HUES6 (cell line): ENCODE measurements at regions not wholly inside any gene's neighbourhood (a gene's known extent, or its start where the extent isn't known, plus 50 kb on each side); places are given as distances from the start of the nearest gene placed in this dataset.

Experiments used
- H3K27ac ChIP-seq: 2 replicates; pipeline ENCODE4 v1.7.0; 2013; ENCODE audit warnings: low read depth, mild to moderate bottlenecking, low read length, inconsistent platforms
- H3K27me3 ChIP-seq: 2 replicates; pipeline ENCODE4 v1.6.1; 2013; ENCODE audit warnings: low read length; ENCODE audit not compliant: control insufficient read depth, insufficient read depth
- H3K36me3 ChIP-seq: 2 replicates; pipeline ENCODE4 v1.6.1; 2013; ENCODE audit warnings: low read length; ENCODE audit not compliant: control insufficient read depth, insufficient read depth
- H3K4me1 ChIP-seq: 2 replicates; pipeline ENCODE4 v1.6.1; 2013; ENCODE audit warnings: low read length; ENCODE audit not compliant: control insufficient read depth, insufficient read depth
- H3K4me3 ChIP-seq: 2 replicates; pipeline ENCODE4 v1.5.1; 2013; ENCODE audit warnings: low read depth, low read length
- H3K9ac ChIP-seq: one replicate; pipeline ENCODE4 v1.6.1; 2013; ENCODE audit warnings: mild to moderate bottlenecking, low read length
- H3K9me3 ChIP-seq: 2 replicates; pipeline ENCODE4 v1.6.1; 2013; ENCODE audit warnings: low read depth, low read length; ENCODE audit not compliant: control insufficient read depth, insufficient read depth

DNA sequence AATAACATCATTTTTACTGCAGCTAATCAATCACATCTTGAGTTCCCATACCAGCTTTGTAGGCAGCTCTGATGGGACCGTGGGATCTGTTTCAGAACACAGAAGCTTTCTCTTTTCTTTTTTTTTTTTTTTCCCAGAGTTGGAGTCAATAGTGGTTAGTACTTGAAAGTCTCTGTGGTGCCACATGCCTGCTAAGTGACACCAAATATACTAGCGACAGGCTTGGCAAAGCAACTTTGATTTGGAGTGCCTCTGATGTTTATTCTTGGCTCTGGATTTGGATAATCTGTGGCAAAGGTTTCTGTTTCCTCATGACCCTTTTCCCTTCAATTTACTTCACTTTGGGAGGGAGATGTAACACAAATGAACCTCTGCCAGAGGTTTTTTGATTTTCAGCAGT lies 681.4 kb upstream of the TENM4 start:
- no peak overlapping the region for H3K9ac ChIP-seq
- peaks cover 8% of the 10 kb centered on the region; the same call in 1 of the 2 replicates for H3K9me3 ChIP-seq
- no peaks in the 10 kb centered on the region for H3K36me3 ChIP-seq
- no peak overlapping the region for H3K27ac ChIP-seq
- no peak overlapping the region for H3K4me3 ChIP-seq
- H3K27me3 ChIP-seq: no peaks in the 10 kb centered on the region
- H3K4me1 ChIP-seq: no peaks in the 10 kb centered on the region

DNA sequence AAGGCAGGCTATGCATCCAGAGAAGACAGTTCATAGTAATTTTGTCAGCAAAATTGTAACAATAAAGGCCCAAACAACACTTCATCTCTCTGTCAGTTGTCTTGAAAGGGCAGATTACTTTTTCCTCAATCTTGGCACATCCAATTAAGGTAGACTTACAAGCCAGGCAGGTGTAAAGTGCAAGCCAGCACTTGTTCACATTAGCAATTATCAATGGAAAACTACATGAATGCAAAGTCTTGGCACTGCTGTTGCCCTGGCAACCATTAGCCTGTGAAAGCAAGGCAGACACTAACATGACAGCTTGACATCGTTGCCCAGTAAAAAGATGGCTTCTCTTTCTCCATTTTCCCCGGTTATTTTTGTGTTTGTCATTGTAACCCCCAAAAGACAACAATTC lies 677.2 kb upstream of the TENM4 start:
- H3K4me1 ChIP-seq: no peaks in the 10 kb centered on the region
- H3K9ac ChIP-seq: no peak overlapping the region
- no peaks in the 10 kb centered on the region for H3K9me3 ChIP-seq
- no peaks in the 10 kb centered on the region for H3K36me3 ChIP-seq
- H3K27me3 ChIP-seq: no peaks in the 10 kb centered on the region
- H3K4me3 ChIP-seq: no peak overlapping the region
- H3K27ac ChIP-seq: no peak overlapping the region

DNA sequence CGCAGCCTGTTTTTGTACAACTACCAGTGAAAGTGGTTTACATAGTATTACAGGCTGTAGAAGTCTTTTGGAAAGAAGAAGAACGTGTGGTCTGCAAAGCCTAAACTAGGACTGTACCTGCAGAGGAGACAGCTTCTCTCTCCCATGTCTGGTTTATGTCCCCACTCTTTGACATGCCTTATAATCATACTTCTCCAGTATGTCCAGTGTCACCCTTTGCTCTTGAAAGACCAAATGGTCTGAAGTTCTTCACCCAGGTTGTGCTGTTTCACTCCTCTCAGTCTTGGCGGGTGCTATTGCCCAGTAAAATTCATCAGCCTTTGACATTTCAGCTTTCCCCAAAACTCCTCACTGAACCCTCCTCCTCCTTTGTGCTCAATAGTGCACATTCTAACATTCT lies 676.0 kb upstream of the TENM4 start:
- Histone ChIP-seq H3K36me3 (no peaks in the 10 kb centered on the region), H3K4me1 (no peaks in the 10 kb centered on the region), H3K9ac (no peak overlapping the region), H3K9me3 (no peaks in the 10 kb centered on the region), H3K27me3 (no peaks in the 10 kb centered on the region), H3K27ac (no peak overlapping the region), H3K4me3 (no peak overlapping the region)

DNA sequence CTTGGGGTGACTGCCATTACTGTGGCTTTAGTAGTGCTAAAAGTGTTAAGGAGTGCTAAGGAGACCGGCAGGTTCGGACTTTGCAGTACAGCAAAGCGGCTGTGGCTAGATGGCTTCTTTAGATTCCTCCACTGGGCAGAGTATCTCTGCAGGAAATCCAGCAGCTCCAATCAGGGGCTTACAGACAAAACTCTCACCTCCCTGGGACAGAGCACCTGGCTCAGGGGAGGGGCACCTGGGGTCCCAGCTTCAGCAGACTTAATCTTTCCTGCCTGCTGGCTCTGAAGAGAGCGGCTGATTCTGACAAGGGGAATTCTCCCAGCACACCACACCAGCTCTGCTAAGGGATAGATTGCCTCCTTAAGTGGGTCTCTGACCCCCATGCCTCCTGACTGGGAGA lies 668.8 kb upstream of the TENM4 start:
- no peak overlapping the region for H3K4me3 ChIP-seq
- no peak overlapping the region for H3K9ac ChIP-seq
- no peaks in the 10 kb centered on the region for H3K27me3 ChIP-seq
- H3K4me1 ChIP-seq: no peaks in the 10 kb centered on the region
- no peaks in the 10 kb centered on the region for H3K36me3 ChIP-seq
- H3K27ac ChIP-seq: no peak overlapping the region
- no peaks in the 10 kb centered on the region for H3K9me3 ChIP-seq

DNA sequence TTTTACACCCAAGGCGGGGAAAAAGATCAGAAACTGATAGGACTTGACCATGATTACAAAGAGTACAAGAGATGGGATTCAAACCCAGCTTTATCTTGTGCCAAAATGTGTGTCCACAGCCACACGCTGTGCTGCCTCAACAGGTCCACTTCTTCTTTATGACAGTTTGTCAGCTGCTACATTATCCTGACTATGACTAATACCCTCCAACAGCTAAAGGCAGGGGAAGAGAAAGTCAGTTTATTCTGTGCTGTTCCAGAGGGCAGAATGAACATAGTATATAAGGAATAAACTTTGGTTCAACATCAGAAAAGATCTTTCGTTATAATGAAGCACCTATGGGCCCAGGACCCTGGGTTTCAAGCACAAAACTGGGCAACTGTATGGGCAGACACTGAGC lies 668.2 kb upstream of the TENM4 start:
- Histone ChIP-seq H3K9me3 (no peaks in the 10 kb centered on the region), H3K4me1 (no peaks in the 10 kb centered on the region)

DNA sequence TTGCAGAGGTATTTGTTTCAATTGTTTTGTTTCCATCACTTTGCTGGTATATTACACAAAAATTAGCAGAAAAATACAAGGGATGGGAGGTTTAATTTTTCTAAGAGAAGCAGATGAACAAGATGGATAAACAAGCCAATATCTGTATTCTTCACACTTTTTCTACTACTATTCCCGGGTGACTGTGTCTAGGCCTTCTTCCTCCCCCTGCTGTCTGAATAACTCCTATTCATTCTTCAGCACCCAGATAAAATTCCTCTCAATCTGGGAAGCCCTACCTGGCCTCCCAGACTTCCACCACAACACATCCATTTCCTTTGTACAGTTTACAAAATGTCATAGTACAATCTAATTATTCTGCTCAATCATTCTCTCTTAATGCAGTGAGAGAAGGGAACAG lies 666.6 kb upstream of the TENM4 start:
- Histone ChIP-seq H3K27ac (no peak overlapping the region), H3K4me1 (no peaks in the 10 kb centered on the region), H3K36me3 (no peaks in the 10 kb centered on the region), H3K9me3 (no peaks in the 10 kb centered on the region), H3K9ac (no peak overlapping the region), H3K4me3 (no peak overlapping the region), H3K27me3 (no peaks in the 10 kb centered on the region)

More for the DNA sequence above, 668.2 kb upstream of the TENM4 start:
- H3K27me3 ChIP-seq: no peaks in the 10 kb centered on the region
- no peak overlapping the region for H3K27ac ChIP-seq
- no peak overlapping the region for H3K4me3 ChIP-seq
- no peak overlapping the region for H3K9ac ChIP-seq
- H3K36me3 ChIP-seq: no peaks in the 10 kb centered on the region

DNA sequence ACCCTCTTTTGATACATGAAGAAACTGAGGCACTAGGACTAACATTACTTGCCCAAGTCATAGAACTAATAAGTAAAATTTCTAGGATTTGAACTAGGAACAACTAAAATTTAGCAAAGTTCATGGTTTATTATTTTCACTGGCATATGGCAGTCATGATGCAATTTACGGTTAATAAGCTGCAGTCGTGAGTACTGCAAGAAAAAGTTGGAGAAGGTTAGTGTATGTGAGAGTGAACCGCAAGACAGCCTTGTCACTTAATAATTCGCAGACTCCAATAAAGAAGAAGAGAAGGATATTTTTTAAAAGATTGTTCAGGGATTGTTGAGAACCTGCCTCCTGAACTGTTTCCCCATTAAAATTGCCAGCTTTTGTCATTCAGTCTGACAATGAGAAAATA lies 663.4 kb upstream of the TENM4 start:
- Histone ChIP-seq H3K4me1 (no peaks in the 10 kb centered on the region), H3K36me3 (no peaks in the 10 kb centered on the region), H3K4me3 (no peak overlapping the region), H3K27me3 (no peaks in the 10 kb centered on the region), H3K27ac (no peak overlapping the region), H3K9ac (no peak overlapping the region), H3K9me3 (no peaks in the 10 kb centered on the region)

DNA sequence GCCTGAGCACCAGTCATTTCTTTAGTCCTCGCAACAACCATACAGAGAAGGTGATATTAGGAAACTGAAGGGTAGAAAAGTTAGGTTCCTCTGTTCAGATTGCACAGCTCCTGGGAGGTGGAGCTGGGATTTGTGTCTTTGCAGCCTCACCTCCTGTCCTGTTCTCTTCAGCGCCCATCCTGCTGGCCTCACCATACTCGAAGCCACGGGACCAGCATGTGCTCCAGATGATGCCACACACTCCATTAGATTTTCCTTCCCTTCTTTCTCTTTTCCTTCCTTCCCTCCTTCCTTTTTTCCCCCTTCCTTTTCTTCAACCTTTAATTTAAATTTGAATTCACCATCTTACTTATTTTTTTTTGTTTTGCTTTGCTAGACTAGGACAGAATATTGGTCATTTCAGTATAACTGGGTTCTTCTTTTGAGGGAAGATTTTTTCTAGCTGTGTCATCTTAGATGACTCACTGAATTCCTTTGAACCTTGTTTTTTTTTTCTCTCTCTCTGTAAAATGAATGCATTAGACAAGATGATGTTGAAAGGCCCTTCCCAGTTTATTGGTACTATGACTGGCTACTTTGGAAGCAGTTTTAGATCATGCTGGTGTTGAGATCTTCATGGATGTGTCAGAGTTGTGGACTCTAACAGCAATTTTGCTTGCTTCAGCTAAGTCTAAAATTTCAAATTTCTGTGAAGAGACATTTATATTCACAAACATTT lies 662.5 kb upstream of the TENM4 start:
- H3K9me3 ChIP-seq: no peaks in the 10 kb centered on the region
- H3K27me3 ChIP-seq: no peaks in the 10 kb centered on the region
- no peak overlapping the region for H3K27ac ChIP-seq

DNA sequence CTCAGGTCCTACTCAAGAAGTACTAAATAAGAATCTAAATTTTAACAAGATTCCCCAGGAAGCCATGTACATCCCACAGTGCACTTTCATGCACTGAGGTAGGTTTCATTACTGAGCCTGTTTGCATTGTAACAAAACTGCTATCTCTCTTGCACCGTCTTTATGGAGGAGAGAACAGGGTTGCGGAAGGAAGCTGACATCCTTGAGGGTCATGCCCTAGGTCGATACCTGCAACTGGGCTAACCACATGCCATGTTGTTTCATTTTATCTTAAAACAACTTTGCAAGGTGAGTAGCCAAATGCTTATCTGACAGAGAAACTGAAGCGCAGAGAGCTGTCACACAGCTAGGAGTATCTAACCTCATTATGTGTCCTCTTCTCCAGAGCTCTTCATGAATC lies 656.3 kb upstream of the TENM4 start:
- Histone ChIP-seq H3K27ac (no peak overlapping the region), H3K4me3 (no peak overlapping the region), H3K27me3 (no peaks in the 10 kb centered on the region), H3K9me3 (no peaks in the 10 kb centered on the region), H3K9ac (no peak overlapping the region), H3K4me1 (no peaks in the 10 kb centered on the region), H3K36me3 (no peaks in the 10 kb centered on the region)

More for the DNA sequence above, 662.5 kb upstream of the TENM4 start:
- no peak overlapping the region for H3K9ac ChIP-seq
- H3K36me3 ChIP-seq: no peaks in the 10 kb centered on the region
- no peak overlapping the region for H3K4me3 ChIP-seq
- H3K4me1 ChIP-seq: no peaks in the 10 kb centered on the region

DNA sequence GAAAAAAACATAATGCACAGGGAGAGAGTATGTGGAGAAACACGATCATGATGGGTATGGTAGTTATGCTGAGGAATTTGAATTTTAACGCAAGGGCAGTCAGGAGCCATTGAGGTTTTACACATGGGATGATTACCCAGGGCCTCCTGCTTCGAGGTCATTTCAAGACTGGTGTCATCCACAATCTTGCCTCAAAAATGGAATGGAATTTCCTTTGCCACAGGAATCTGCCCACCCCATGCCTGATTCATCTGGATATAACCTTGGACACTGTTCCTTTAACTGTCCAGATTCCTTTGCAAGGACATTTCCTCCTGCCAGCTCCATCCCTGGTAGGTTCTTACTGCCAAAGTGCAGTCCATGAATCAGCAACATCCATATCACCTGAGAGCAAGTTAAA lies 655.9 kb upstream of the TENM4 start:
- Histone ChIP-seq H3K27me3 (no peaks in the 10 kb centered on the region), H3K4me1 (no peaks in the 10 kb centered on the region), H3K9ac (no peak overlapping the region), H3K27ac (no peak overlapping the region), H3K4me3 (no peak overlapping the region), H3K9me3 (no peaks in the 10 kb centered on the region), H3K36me3 (no peaks in the 10 kb centered on the region)

DNA sequence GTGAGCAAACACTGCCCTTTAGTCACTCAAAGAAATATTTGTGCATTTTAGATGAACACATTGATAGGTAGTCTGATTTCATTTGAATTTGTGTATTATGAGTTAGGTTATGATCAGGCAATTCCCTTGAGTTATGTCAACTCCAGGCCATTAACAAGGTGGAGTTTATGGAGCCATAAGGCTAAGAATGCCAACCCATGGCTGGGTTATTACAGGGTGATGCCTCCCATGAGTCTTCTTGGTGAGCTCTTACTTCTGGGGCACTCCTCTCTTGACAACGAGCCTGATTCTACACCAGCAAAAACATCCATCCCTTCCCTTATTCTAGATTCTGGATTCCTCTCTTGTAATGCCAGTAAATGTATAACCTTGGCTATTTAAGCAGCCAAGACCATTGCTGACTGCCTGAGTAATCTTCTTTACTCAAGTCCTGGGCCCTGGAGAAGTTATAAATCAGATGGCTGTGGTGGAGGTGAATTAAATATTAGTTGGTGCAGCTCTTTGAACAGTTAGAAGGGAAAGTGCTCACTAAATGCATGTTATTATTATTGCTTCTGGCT lies 645.7 kb upstream of the TENM4 start:
- Histone ChIP-seq H3K36me3 (no peaks in the 10 kb centered on the region), H3K9ac (no peak overlapping the region), H3K4me1 (no peaks in the 10 kb centered on the region), H3K4me3 (no peak overlapping the region), H3K27ac (no peak overlapping the region), H3K27me3 (no peaks in the 10 kb centered on the region), H3K9me3 (no peaks in the 10 kb centered on the region)
